Astrocyte of the cerebellum (primary cell): ENCODE measurements at regions not wholly inside any gene's neighbourhood (a gene's known extent, or its start where the extent isn't known, plus 50 kb on each side); places are given as distances from the start of the nearest gene placed in this dataset.
"Not testable (repeated sequence)": the region's sequence is repeated elsewhere in the genome, so short reads cannot be mapped to it uniquely, and the experiment has no call there.

Source experiments
- DNase-seq: peaks from one replicate; pipeline ENCODE4 v3.0.0-alpha.2; 2011; ENCODE audit warnings: low read depth
- H3K4me3 ChIP-seq: 2 replicates; pipeline ENCODE4 v1.5.1; 2011; ENCODE audit warnings: mild to moderate bottlenecking, low read depth, low read length, moderate library complexity
- in situ Hi-C: cut with HindIII; loops from 2 replicates; pipeline ENCODE4 v1.10.0; 2017; ENCODE audit warnings: low sequenced_read_pairs
- TF ChIP-seq, protein P1 (sequence below): IDR thresholded peaks from 2 replicates; pipeline ENCODE4 v1.5.1; 2012; ENCODE audit warnings: low read length, low read depth, moderate library complexity, mild to moderate bottlenecking; ENCODE audit errors: missing control alignments

- in situ Hi-C loops, result no loop called here
- DNase-seq, result no peak
- TF ChIP-seq, protein P1, sequence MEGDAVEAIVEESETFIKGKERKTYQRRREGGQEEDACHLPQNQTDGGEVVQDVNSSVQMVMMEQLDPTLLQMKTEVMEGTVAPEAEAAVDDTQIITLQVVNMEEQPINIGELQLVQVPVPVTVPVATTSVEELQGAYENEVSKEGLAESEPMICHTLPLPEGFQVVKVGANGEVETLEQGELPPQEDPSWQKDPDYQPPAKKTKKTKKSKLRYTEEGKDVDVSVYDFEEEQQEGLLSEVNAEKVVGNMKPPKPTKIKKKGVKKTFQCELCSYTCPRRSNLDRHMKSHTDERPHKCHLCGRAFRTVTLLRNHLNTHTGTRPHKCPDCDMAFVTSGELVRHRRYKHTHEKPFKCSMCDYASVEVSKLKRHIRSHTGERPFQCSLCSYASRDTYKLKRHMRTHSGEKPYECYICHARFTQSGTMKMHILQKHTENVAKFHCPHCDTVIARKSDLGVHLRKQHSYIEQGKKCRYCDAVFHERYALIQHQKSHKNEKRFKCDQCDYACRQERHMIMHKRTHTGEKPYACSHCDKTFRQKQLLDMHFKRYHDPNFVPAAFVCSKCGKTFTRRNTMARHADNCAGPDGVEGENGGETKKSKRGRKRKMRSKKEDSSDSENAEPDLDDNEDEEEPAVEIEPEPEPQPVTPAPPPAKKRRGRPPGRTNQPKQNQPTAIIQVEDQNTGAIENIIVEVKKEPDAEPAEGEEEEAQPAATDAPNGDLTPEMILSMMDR, result no peak
- H3K4me3 ChIP-seq, result no peak overlapping the region
Observed at GRCh38 chr10:121385136-121385535, 213.1 kb downstream of the FGFR2 start.

DNA sequence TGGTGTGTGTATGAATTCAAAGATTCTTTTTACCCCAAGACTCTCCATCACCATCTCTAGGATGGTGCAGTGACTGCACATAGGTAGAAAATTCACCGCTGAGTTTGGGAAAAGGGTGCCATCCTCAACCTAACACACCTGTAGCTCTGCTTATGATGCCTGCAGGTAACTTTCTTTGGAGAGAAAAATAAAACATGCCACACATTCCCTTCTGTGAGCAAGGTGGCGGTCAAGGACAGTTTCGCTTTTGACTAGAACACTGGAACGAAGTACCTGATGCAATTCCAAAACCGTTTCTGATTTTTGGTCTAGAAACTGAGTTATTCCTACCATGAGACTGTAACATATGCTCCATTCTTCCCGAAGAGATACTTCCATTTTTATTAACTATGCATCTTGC is 205.6 kb downstream of the FGFR2 start:
- no peak overlapping the region for H3K4me3 ChIP-seq
- no peak for DNase-seq
- in situ Hi-C loops, result no loop called here
- TF ChIP-seq, protein P1, result no peak

GRCh38 chr10:121393522-121393921 is 204.7 kb downstream of the FGFR2 start:
- DNase-seq, result no peak
- no peak overlapping the region for H3K4me3 ChIP-seq
- TF ChIP-seq, protein P1, result no peak
- in situ Hi-C loops, result no loop called here

DNA sequence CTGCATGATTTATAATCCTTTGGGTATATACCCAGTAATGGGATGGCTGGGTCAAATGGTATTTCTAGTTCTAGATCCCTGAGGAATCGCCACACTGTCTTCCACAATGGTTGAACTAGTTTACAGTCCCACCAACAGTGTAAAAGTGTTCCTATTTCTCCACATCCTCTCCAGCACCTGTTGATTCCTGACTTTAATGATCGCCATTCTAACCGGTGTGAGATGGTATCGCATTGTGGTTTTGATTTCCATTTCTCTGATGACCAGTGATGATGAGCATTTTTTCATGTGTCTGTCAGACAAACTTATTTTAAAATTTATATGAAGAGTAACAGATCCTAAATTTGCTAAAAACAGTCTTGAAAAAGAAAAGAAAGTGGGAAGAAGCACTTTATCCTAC is 197.7 kb downstream of the FGFR2 start:
- in situ Hi-C loops, result not testable (repeated sequence)

DNA sequence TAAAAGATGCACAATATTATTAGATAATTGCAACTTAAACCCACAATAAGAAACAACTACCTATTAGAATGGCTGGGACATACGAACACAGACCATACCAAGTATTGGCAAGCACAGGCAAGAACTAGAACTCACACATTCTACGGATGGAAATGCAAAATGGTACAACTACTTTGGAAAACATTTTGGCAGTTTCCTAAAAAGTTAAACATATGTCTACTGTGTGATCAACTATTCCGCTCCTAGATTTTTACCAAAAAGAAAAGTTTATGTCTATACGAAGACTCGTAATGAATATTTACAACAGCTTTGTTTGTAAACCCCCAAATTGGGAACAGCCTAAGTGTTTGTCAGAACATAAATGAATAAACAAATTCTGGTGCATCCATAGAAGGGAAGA is 194.7 kb downstream of the FGFR2 start:
- TF ChIP-seq, protein P1, result no peak
- H3K4me3 ChIP-seq, result no peak overlapping the region
- in situ Hi-C loops, result no loop called here
- no peak for DNase-seq

More for the DNA sequence above, 197.7 kb downstream of the FGFR2 start:
- not testable (repeated sequence) for DNase-seq, H3K4me3 ChIP-seq

DNA sequence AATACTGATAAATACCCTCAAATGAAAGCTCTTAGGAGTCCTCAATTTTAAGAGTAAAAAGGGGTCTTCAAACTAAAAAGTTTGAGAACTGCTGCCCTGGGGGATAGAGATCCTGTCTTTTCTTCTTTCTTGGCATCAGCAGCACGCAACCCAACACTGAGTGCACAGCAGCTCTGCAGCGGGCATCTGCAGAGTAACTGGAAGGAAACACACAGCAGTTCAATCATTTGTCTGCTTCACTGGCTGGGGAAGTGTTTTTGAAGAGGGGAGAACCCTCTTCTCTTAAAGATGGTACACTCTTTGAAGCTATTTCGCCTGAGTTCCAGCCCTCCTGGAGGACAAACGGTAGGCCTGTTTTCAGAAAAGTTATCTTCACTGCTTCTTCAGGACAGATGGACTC is 193.6 kb downstream of the FGFR2 start:
- TF ChIP-seq, protein P1, result no peak
- DNase-seq, result no peak
- no peak overlapping the region for H3K4me3 ChIP-seq
- in situ Hi-C loops, result no loop called here

GRCh38 chr10:121405096-121405495 is 193.1 kb downstream of the FGFR2 start:
- in situ Hi-C loops, result no loop called here
- TF ChIP-seq, protein P1, result no peak
- H3K4me3 ChIP-seq, result no peak overlapping the region
- no peak for DNase-seq
